ENCODE measurements at regions not wholly inside any gene's neighbourhood (a gene's known extent, or its start where the extent isn't known, plus 50 kb on each side); places are given as distances from the start of the nearest gene placed in this dataset.

GRCh38 chr2:19132967-19133366 lies 225.5 kb downstream of the OSR1 start:
- DNase-seq, result no peak

DNA sequence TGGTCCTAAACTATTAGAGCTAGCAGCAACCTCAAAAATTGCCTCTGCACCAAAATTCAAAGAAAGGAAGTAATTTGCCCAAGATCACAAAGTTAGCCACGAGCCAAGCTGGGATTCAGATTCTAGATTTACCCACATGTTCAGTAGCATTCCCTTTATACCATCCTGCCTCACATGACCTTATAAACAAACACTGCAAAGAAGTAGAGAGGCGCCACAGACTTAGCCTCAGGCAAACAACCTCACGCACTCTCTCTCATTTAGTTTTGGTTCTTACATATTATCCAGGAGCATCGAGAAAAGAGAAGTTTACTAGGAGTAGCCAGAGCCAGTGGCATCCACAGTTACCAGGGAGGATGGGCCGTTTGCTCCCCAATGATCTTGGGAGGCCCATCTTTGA lies 226.6 kb downstream of the OSR1 start:
- no peak for DNase-seq

DNA sequence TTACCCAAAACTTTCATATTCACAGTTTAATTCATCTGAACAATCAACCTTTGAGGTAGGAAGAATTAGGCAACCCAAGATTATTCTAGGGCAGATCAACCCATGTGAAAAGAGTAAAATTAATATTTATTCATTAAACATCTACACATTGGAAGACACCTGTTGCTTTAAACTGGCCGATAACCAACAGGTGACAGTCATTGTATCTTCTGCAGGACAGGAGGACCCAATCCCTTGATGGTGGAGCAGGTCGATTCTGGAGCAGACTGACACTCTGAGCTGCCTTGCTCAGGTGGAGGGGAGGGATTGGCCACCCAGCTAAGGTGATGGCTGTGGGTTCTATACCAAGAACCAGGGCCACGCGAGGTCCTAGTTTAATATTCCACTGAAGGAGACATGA lies 230.3 kb downstream of the OSR1 start:
- no peak for DNase-seq

- DNase-seq, result no peak
Observed at GRCh38 chr2:19127616-19128015, 230.8 kb downstream of the OSR1 start.

DNA sequence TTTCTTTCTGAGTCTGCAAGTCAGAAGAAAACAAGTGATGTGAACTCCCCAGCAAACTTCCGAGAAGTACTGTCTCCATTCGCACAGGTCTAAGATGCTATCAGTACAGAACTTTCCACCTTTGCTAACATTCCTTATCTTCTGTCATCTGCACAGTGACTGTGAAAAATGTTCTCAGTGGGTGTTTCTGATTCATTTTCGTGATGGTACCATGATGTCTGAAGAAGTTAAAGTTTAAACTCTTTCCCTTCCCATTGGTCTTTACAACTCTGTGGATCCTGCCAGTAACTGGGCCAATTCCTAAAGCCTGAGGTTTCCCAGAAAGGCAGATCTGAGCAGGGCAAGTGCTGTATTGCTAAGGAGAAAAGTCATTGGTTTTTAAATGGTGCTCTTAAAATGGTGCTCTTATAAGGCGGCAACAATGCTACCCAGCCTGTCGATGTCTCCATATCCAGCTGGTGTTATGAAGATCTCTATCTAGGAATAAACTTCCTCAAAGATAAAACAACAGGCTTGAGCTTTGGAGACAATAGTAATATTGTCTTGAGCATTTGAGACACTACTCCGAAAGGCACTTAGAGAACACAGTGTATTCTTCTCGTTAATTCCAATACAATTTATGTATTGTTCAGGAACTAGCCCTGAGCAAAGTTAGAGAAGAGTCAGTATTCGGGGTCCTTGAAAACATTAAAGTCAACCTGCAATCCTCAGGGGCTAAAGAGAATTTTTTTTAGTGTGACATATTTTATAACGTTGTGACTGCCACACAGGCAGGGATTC lies 232.3 kb downstream of the OSR1 start:
- DNase-seq, result no peak

DNA sequence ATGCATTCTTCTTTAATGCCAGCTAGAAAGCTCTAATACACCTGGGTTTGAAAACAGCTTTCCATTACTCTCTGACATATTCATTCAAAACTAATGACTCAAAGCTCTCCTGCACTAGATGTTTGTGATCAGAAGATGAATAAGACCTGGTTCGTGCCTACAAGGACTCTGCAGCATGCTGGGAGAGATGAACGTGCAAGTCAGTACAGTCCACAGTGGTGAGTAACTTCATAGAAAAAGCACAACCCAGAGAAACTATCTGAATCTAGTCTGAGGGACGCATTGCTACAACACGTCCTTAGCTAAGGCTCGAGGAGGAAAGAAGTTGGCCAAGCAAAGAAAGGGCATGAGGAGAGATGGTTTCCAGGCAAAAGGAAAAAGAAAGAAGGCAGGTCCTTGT lies 234.3 kb downstream of the OSR1 start:
- no peak for DNase-seq

DNA sequence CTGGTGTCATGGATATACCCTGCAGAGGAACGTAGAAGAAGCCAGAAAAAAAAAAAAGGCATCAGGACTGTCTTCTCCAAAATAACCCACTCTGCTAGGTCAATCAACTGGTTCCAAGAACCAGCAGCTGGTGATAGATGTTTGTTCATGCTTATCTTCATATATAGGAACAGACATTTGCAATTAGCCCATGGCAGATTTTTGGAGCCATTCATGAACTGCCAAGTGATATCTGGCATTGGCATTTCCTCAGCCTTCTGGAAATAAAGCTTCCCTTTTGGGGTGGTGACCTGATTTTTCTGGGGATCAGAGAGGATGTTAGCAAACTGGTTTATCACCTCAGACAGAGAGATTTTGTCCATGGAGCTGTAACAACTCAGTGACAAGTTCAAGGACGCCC lies 234.9 kb downstream of the OSR1 start:
- no peak for DNase-seq

GRCh38 chr2:19122220-19122619 lies 236.2 kb downstream of the OSR1 start:
- no peak for DNase-seq

- no peak for DNase-seq
Observed at GRCh38 chr2:19120941-19121750, 237.3 kb downstream of the OSR1 start.

DNA sequence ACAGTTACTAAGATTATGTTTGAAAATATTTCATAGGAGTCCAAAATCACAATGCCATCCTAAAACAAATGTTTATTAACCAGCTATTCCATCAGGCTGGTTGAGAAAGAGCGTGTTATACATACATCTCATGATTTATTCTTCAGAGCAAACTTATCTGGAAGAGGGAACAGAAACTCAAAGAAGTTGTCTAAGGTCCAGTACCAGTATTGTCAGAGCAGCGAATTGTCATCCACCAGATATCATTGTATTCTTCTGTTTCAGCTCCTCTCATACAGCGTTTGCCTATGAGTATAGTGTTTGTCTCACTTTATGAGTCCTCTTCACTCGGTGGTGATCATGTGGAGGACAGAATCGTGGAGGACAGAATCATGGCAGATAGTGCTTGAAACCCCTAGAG lies 238.2 kb downstream of the OSR1 start:
- DNase-seq, result no peak

DNA sequence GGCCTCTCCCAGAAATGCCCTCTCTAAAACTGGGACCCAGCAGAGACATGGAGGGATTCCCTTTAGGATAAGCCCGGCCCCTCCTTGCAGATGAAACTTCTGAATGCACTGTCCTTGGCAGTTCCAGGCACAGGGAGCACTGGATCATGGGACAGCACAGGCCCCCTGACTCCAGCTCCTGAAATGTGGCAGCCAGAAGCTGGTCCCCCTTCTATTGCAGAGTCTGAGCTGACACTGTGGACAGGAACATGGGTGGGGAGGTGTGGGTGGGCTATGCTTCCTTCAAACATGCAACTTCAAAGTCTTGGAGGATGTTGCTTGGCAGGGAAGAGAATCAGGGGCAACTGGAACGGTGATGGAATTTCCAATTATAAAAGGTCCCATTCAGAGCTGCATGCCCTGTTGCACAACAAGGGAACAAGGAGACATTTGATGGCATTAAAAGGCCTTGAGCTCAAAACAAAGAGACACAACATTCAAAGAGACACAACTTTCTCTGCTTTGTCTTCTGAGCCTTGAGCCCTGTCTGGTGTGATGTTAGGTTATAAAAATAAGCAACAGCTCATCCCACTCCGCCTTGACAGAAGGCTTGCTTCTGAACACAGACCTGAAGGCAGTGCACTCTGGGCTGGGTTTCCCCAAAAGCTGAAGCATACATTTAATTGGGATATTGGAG lies 239.0 kb downstream of the OSR1 start:
- no peak for DNase-seq

- no peak for DNase-seq
Observed at GRCh38 chr2:19116918-19117317, 241.5 kb downstream of the OSR1 start.

- no peak for DNase-seq
Observed at GRCh38 chr2:19114754-19115231, 243.6 kb downstream of the OSR1 start.

DNA sequence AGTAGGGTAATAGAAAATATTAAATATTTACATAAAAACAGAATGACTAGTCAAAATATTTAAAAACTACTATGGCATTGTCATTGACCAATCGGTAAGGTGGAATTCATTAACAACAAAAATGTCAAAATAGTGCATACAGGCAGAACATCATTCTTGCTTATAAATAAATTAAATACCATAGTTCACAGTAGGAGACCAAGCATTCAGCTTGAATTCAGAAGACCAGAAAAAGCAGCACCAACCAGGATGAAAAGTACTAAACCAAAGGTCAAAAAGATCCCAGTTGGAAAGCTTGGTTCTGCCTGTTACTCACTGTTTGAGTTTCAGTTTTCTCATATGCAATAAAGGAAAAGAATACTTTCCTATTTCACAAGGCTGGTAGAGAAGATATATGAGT lies 244.3 kb downstream of the OSR1 start:
- no peak for DNase-seq

GRCh38 chr2:19111354-19111753 lies 247.1 kb downstream of the OSR1 start:
- DNase-seq, result no peak

GRCh38 chr2:19109518-19109917 lies 248.9 kb downstream of the OSR1 start:
- no peak for DNase-seq

DNA sequence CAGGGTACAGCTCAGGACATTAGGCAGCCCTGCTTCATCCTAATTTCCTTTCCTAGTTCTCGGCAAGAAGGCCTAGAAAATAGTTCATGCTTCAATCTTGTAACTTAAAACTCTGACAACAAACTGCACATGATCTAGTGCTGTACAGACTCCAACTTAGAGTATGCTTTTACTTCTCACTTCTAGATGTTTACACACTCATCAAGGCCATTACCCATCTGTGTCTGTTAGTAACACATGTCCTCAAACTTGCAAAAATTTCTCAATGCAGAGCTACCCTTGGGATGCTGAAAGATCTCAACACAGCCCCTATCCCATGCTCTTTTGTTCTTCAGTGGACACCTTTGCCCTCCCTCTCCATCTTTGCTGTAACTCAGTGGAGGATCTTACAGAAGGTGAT lies 252.0 kb downstream of the OSR1 start:
- DNase-seq, result no peak

GRCh38 chr2:19104503-19104902 lies 253.9 kb downstream of the OSR1 start:
- DNase-seq, result no peak

DNA sequence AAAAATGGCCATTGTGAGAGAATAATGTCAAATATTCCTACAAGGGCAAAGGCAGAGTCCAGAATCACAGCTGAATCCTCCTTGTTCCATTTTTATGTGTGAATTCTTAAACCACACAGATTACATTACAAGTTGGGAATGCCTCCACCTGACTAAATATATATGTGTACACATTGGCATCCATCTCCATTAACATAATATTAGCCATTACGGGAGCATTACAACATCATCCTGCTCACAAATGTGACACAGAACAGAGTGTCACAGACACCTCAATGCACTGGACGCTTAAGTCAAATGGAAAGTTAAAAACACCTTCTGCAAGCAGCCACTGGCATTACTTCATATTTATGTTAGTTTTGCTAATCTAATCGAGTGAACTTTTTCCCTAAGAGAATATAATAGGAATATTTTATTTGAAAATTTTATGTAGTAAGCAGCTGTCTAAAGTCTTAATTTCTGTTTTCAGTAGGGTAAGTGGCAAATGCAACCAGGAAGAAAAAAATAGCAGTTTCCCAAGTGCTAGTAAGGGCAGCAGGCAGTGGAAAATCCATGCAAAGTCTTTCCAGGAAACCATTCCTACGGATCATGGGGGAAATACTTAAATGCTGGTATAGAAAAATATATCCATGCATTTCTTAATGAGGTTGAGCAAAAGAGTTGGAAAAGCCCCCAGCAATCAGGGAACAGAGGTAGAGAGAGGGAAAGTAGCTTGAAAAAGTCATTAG lies 255.6 kb downstream of the OSR1 start:
- DNase-seq, result no peak

DNA sequence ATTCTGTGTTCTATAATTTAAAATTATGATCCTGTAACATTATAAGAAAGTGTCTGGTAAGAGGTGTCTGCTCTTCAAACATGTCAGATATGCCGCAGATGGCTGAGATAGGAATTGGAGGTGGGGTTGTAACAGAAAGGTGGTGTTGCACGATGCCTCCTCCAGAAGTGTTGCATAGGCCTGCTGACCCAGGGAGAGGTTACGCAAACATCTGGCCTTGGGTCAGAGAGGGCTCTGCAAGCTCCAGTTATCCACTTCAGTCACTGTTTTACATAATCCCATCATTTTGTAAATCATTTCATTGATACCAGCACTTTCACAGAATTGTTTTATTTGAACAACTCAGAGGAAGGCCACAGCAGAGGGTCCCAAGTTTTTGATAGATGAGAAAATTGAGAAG lies 256.5 kb downstream of the OSR1 start:
- no peak for DNase-seq

GRCh38 chr2:19100570-19100969 lies 257.9 kb downstream of the OSR1 start:
- no peak for DNase-seq

GRCh38 chr2:19099181-19099580 lies 259.2 kb downstream of the OSR1 start:
- DNase-seq, result no peak
